ENCODE measurements at regions not wholly inside any gene's neighbourhood (a gene's known extent, or its start where the extent isn't known, plus 50 kb on each side); places are given as distances from the start of the nearest gene placed in this dataset.

GRCh38 chr16:6034511-6034910 is 936.9 kb upstream of the EEF2KMT start:
- TF ChIP-seq CTCF (IDR thresholded peaks at IDR 0.05; ENCODE audit: low read depth, low read length) (no peak), EZH2phosphoT487 (IDR thresholded peaks at IDR 0.05; ENCODE audit: low read depth) (no peak)
